C4-2B (cell line): ENCODE measurements at regions not wholly inside any gene's neighbourhood (a gene's known extent, or its start where the extent isn't known, plus 50 kb on each side); places are given as distances from the start of the nearest gene placed in this dataset.

ENCODE experiments used
- ZFX ChIP-seq: fragments of 450-650 bp; IDR thresholded peaks from 2 replicates; pipeline ENCODE4 v1.6.1; 2017
- TF ChIP-seq, protein P1 (sequence below): fragments of 450-650 bp; conservative IDR thresholded peaks from 2 replicates; pipeline ENCODE4 v1.5.1; 2017; ENCODE audit warnings: mild to moderate bottlenecking

GRCh38 chr17:62160816-62161215, 95.7 kb upstream of the MED13 start:
- TF ChIP-seq, protein P1, sequence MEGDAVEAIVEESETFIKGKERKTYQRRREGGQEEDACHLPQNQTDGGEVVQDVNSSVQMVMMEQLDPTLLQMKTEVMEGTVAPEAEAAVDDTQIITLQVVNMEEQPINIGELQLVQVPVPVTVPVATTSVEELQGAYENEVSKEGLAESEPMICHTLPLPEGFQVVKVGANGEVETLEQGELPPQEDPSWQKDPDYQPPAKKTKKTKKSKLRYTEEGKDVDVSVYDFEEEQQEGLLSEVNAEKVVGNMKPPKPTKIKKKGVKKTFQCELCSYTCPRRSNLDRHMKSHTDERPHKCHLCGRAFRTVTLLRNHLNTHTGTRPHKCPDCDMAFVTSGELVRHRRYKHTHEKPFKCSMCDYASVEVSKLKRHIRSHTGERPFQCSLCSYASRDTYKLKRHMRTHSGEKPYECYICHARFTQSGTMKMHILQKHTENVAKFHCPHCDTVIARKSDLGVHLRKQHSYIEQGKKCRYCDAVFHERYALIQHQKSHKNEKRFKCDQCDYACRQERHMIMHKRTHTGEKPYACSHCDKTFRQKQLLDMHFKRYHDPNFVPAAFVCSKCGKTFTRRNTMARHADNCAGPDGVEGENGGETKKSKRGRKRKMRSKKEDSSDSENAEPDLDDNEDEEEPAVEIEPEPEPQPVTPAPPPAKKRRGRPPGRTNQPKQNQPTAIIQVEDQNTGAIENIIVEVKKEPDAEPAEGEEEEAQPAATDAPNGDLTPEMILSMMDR: no peak
- TF ChIP-seq ZFX: no peak
